ENCODE measurements at regions not wholly inside any gene's neighbourhood (a gene's known extent, or its start where the extent isn't known, plus 50 kb on each side); places are given as distances from the start of the nearest gene placed in this dataset.
"Not testable (repeated sequence)": the region's sequence is repeated elsewhere in the genome, so short reads cannot be mapped to it uniquely, and the experiment has no call there.

GRCh38 chr7:130954918-130955564 is 221.0 kb upstream of the KLF14 start:
- no peak for TF ChIP-seq CTCF (conservative IDR thresholded peaks at IDR 0.05)
- H3K27ac ChIP-seq: no peak overlapping the region

- TF ChIP-seq CTCF (conservative IDR thresholded peaks at IDR 0.05): no peak
- H3K27ac ChIP-seq: no peak overlapping the region
Observed at GRCh38 chr7:130955565-130955919, 221.5 kb upstream of the KLF14 start.

- no peak for TF ChIP-seq CTCF (conservative IDR thresholded peaks at IDR 0.05)
- H3K27ac ChIP-seq: no peak overlapping the region
Observed at GRCh38 chr7:130956417-130957136, 222.6 kb upstream of the KLF14 start.

GRCh38 chr7:130957137-130957513 is 223.1 kb upstream of the KLF14 start:
- no peak overlapping the region for H3K27ac ChIP-seq
- no peak for TF ChIP-seq CTCF (conservative IDR thresholded peaks at IDR 0.05)

GRCh38 chr7:130957722-130958435 is 223.9 kb upstream of the KLF14 start:
- H3K27ac ChIP-seq: not testable (repeated sequence)

GRCh38 chr7:130958846-130959245 is 224.8 kb upstream of the KLF14 start:
- H3K27ac ChIP-seq: no peak overlapping the region
- TF ChIP-seq CTCF (conservative IDR thresholded peaks at IDR 0.05): no peak

GRCh38 chr7:130959743-130960207 is 225.8 kb upstream of the KLF14 start:
- no peak overlapping the region for H3K27ac ChIP-seq
- 0 out of 2 replicates have a peak, but pooled peaks have one; percentile 26 for TF ChIP-seq CTCF (conservative IDR thresholded peaks at IDR 0.05)
